ENCODE measurements at regions not wholly inside any gene's neighbourhood (a gene's known extent, or its start where the extent isn't known, plus 50 kb on each side); places are given as distances from the start of the nearest gene placed in this dataset.

GRCh38 chr9:95373782-95374487 is 56.4 kb upstream of the FANCC start:
- TF ChIP-seq CTCF (IDR thresholded peaks at IDR 0.05; ENCODE audit: unreplicated experiment): no peak
- H3K4me3 Mint-ChIP-seq (ENCODE audit: unreplicated experiment): no peak overlapping the region
- H3K27ac Mint-ChIP-seq (ENCODE audit: low read depth, unreplicated experiment): no peak overlapping the region
- peaks cover 5% of the 10 kb centered on the region for H3K36me3 Mint-ChIP-seq (ENCODE audit: insufficient read depth, unreplicated experiment)
- intact Hi-C loops (cut with micrococcal nuclease): no loop called here
- no TSS peak for BruUV-seq (replicated peaks)
- H3K27me3 Mint-ChIP-seq (ENCODE audit: insufficient read depth, unreplicated experiment): no peaks in the 10 kb centered on the region
- peaks cover 9% of the 10 kb centered on the region for H3K4me1 Mint-ChIP-seq (ENCODE audit: insufficient read depth, unreplicated experiment)
- ChIA-PET POLR2A (interaction anchor here (0.6 kb wide), 1 partner anchor 21 kb away, joined by 3 read pairs; no protein-coding TSS in a partner anchor), CTCF (interaction anchor here (0.5 to 0.7 kb wide), 2 partner anchors 85 to 123 kb away, joined by 3 to 4 read pairs; no protein-coding TSS in a partner anchor)
- H3K9me3 Mint-ChIP-seq (ENCODE audit: unreplicated experiment): no peaks in the 10 kb centered on the region
- no peak for DNase-seq (ENCODE audit: unreplicated experiment)

DNA sequence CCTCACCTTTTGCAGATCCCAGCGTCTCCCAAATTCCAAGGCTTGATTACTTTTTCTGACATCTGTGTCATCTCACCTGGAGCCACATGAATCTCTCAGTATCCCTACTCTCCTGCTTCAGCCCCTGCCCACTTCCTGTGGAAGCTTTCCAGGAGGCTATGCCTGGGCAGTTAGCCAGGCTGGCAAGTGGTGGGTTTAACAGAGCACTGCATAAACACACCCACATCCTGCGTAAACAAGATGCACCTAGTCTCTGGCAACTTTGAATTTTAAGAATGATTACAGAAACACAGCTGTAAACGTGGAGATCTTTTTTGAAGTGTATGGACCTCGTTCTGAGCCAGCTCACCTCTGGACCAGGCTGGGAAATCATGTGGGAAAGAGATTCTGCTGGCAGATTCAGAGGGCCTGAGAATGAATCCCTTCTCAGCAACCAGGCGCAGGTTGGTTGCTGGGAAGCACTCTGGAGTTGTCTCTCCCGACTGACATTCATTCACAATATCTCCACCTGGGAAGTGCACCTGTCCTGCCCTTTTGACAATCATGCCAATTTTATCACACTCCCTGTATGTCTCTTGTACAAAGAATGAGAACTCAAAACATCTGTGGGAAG is 55.7 kb upstream of the FANCC start:
- intact Hi-C loops (cut with micrococcal nuclease): no loop called here
- ChIA-PET CTCF (interaction anchor here (1.0 to 1.1 kb wide), 2 partner anchors 32 to 37 kb away, joined by 3 read pairs; no protein-coding TSS in a partner anchor), POLR2A (interaction anchor here (0.6 kb wide), 1 partner anchor 22 kb away, joined by 3 read pairs; no protein-coding TSS in a partner anchor)
- no peaks in the 10 kb centered on the region for H3K9me3 Mint-ChIP-seq (ENCODE audit: unreplicated experiment)
- peak; percentile 59 for DNase-seq (ENCODE audit: unreplicated experiment)
- H3K36me3 Mint-ChIP-seq (ENCODE audit: insufficient read depth, unreplicated experiment): peaks cover 5% of the 10 kb centered on the region
- H3K4me3 Mint-ChIP-seq (ENCODE audit: unreplicated experiment): no peak overlapping the region
- H3K4me1 Mint-ChIP-seq (ENCODE audit: insufficient read depth, unreplicated experiment): peaks cover 9% of the 10 kb centered on the region
- no peak for TF ChIP-seq CTCF (IDR thresholded peaks at IDR 0.05; ENCODE audit: unreplicated experiment)
- H3K27ac Mint-ChIP-seq (ENCODE audit: low read depth, unreplicated experiment): no peak overlapping the region
- H3K27me3 Mint-ChIP-seq (ENCODE audit: insufficient read depth, unreplicated experiment): no peaks in the 10 kb centered on the region
- no TSS peak for BruUV-seq (replicated peaks)

DNA sequence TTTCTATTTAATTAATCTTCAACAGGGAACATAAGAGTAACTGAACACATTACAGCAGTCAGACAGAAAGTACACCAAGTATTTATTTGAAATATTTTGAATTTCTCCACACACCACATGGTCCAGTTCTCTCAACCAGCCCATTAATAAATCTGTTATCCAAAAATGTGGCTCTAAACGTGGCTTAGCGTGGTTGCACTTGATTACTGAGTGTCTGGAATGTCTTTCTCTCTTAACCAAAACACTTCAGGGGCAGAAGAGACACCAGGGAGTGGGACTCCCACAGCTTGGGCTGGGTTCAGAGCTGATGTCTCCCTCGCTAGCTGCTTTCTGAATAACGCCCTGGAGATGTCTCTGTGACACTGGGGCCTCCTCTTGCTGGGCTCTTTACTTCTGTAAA is 52.6 kb upstream of the FANCC start:
- H3K27me3 Mint-ChIP-seq (ENCODE audit: insufficient read depth, unreplicated experiment): peaks cover 17% of the 10 kb centered on the region
- H3K4me1 Mint-ChIP-seq (ENCODE audit: insufficient read depth, unreplicated experiment): peaks cover 9% of the 10 kb centered on the region
- ChIA-PET CTCF (no interaction called here), POLR2A (no interaction called here)
- TF ChIP-seq CTCF (IDR thresholded peaks at IDR 0.05; ENCODE audit: unreplicated experiment): no peak
- BruUV-seq (replicated peaks): no TSS peak
- H3K9me3 Mint-ChIP-seq (ENCODE audit: unreplicated experiment): no peaks in the 10 kb centered on the region
- H3K36me3 Mint-ChIP-seq (ENCODE audit: insufficient read depth, unreplicated experiment): peaks cover 5% of the 10 kb centered on the region
- H3K4me3 Mint-ChIP-seq (ENCODE audit: unreplicated experiment): no peak overlapping the region
- intact Hi-C loops (cut with micrococcal nuclease): no loop called here
- no peak overlapping the region for H3K27ac Mint-ChIP-seq (ENCODE audit: low read depth, unreplicated experiment)
- DNase-seq (ENCODE audit: unreplicated experiment): no peak

- no peak for TF ChIP-seq CTCF (IDR thresholded peaks at IDR 0.05; ENCODE audit: unreplicated experiment)
- ChIA-PET CTCF (no interaction called here), POLR2A (interaction anchor here (0.7 kb wide), 1 partner anchor 51 kb away, joined by 3 read pairs; no protein-coding TSS in a partner anchor)
- Mint-ChIP-seq H3K36me3 (ENCODE audit: insufficient read depth, unreplicated experiment) (peaks cover 5% of the 10 kb centered on the region), H3K27ac (ENCODE audit: low read depth, unreplicated experiment) (no peak overlapping the region), H3K9me3 (ENCODE audit: unreplicated experiment) (no peaks in the 10 kb centered on the region), H3K4me1 (ENCODE audit: insufficient read depth, unreplicated experiment) (peaks cover 9% of the 10 kb centered on the region), H3K27me3 (ENCODE audit: insufficient read depth, unreplicated experiment) (peaks cover 26% of the 10 kb centered on the region), H3K4me3 (ENCODE audit: unreplicated experiment) (no peak overlapping the region)
- intact Hi-C loops (cut with micrococcal nuclease): no loop called here
- no peak for DNase-seq (ENCODE audit: unreplicated experiment)
- no TSS peak for BruUV-seq (replicated peaks)
Measured at GRCh38 chr9:95368377-95369160, 51.1 kb upstream of the FANCC start.

All from MCF 10A (cell line).